GM13976 (cell line): ENCODE measurements at regions not wholly inside any gene's neighbourhood (a gene's known extent, or its start where the extent isn't known, plus 50 kb on each side); places are given as distances from the start of the nearest gene placed in this dataset.

Experiments
- DNase-seq: peaks from one replicate; pipeline ENCODE4 v3.0.0; 2012; ENCODE audit warnings: low spot score
- in situ Hi-C: fragments of 300-500 bp; cut with MboI; formaldehyde crosslinking; loops from one replicate; pipeline ENCODE4 v1.12.0; 2022; ENCODE audit warnings: low sequenced_read_pairs, mixed read lengths, inconsistent platforms; ENCODE audit not compliant: unreplicated experiment
- TF ChIP-seq, protein P1 (sequence below): IDR thresholded peaks from 2 replicates; pipeline ENCODE4 v1.5.1; 2012; ENCODE audit warnings: borderline replicate concordance, mild to moderate bottlenecking; ENCODE audit not compliant: insufficient read depth; ENCODE audit errors: extremely low read depth, missing control alignments, control extremely low read depth

DNA sequence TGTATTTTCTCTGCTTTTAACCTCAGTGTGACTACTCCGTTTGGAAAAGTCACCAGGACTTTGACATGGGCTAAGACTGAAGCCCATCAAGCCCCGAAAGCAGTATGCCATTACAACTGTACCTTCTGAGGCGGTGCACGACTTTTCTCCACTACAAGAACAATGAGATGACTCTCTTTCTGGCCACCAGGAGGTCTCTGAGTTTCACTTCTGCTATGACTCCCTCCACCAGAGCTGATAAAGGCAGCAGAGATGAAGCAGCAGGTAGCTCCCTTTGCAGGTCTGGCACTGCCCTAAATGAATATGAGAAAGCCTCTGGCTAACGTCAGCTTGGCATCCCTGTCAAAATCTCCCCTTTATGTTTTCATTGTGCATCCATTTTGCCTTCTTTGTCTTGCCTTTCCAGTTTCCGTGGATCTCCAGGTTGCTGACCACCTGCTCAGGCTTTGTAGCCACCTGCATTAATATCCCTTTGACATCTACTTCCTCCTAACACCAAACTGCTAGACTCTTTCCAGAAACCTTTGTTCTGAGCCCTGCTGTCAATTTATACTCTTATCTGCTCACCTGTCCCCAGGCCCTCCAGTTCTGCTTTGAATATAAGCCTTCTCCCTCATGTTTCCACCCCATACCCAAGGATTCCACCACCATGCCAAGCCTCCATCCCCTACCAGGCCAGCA is 221.7 kb downstream of the ZNF608 start:
- in situ Hi-C loops, result no loop called here
- TF ChIP-seq, protein P1, sequence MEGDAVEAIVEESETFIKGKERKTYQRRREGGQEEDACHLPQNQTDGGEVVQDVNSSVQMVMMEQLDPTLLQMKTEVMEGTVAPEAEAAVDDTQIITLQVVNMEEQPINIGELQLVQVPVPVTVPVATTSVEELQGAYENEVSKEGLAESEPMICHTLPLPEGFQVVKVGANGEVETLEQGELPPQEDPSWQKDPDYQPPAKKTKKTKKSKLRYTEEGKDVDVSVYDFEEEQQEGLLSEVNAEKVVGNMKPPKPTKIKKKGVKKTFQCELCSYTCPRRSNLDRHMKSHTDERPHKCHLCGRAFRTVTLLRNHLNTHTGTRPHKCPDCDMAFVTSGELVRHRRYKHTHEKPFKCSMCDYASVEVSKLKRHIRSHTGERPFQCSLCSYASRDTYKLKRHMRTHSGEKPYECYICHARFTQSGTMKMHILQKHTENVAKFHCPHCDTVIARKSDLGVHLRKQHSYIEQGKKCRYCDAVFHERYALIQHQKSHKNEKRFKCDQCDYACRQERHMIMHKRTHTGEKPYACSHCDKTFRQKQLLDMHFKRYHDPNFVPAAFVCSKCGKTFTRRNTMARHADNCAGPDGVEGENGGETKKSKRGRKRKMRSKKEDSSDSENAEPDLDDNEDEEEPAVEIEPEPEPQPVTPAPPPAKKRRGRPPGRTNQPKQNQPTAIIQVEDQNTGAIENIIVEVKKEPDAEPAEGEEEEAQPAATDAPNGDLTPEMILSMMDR, result peak; percentile 24
- DNase-seq, result peak; percentile 44

DNA sequence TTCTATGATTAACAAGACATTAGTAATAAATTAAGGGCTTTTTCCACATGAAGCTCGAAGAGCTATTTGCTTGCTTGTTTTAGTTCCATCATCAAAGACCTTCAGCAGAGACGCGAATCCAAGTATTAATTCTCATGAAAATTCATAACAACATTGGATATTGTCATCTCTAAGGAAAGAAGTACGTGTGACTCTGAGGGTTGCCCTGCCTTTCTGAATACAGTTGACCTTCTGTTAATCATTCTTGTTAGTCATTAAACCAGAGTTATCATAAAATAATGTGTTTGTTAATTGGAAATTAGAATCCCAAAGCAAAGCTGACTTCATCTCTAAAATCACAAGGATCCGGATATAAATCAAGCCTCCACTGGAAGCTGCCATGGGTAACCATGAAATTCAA is 222.5 kb downstream of the ZNF608 start:
- DNase-seq, result no peak
- TF ChIP-seq, protein P1, result no peak
- in situ Hi-C loops, result no loop called here

DNA sequence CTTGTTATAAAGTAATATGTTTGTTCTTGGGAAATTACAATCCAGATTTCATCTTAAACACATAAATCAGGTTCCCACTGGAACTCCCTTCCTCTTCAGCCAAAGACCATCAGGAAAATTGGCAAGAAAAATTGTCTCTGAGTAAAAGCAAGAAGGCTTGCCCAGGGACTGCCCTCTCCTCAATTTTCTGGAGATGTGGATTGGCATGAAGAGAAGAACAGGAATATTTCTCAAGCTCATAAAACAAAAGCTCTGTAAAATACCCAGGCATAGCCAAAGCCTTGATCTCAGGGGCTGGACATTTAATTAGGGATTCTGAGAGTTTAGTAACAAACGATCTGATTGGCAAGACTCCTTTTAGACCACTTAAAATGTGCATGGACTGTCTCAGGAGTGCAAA is 223.4 kb downstream of the ZNF608 start:
- TF ChIP-seq, protein P1, result no peak
- in situ Hi-C loops, result no loop called here
- no peak for DNase-seq

DNA sequence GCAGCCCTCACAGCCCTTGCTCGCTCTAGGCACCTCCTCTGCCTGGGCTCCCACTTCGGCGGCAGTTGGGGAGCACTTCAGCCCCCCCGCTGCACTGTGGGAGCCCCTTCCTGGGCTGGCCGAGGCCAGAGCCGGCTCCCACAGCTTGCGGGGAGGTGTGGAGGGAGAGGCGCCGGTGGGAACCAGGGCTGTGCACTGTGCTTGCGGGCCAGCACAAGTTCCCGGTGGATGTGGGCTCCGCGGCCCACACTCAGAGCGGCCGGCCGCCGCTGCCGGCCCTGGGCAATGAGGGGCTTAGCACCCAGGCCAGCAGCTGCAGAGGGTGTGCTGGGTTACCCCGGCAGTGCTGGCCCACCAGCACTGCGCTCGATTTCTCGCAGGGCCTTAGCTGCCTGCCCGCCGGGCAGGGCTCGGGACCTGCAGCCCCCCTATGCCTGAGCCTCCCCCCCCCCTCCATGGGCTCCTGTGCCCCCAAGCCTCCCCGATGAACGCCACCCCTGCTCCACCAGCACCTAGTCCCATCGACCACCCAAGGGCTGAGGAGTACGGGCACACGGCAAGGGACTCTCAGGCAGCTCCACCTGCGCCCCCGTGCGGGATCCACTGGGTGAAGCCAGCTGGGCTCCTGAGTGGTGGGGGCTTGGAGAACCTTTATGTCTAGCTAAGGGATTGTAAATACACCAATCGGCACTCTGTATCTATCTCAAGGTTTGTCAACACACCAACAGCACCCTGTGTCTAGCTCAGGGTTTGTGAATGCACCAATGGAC is 224.8 kb downstream of the ZNF608 start:
- in situ Hi-C loops, result no loop called here
- no peak for DNase-seq
- TF ChIP-seq, protein P1, result no peak

DNA sequence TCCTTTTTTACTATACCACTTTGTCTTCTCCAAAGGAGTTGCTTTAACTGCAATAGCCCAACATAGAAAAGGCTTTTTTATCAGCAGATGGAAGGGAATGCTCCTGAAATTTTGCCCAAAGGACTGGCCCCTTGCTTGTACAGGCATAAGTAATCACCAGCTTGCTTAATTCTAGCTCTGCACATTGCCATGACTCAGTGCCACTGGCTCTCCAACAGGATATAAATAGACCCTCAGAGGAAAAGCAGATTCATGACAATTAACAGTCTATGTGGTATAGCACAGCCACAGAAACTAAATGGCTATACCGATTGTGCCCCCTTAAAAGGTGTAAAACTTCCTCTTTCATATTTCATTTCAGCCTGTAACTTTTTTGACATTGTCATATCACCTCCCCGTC is 227.0 kb downstream of the ZNF608 start:
- no peak for DNase-seq
- TF ChIP-seq, protein P1, result no peak
- in situ Hi-C loops, result no loop called here

DNA sequence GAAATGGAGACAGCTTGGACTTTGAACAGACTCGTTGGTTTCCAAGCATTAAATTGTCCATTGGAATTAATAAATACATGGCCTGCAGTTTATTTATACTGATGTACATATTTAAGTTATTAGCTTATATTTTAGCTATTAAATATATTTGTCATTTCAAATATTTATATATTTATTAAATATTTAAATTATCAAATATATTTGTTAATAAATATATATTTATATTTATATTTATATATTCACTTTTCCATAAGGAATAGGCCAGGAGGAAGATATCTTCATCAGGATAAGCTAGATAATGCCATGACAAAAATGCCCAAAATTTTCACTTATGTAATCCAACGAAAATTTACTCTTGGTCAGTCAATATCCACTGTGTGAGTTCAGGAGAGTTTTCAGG is 229.9 kb downstream of the ZNF608 start:
- DNase-seq, result no peak
- TF ChIP-seq, protein P1, result no peak
- in situ Hi-C loops, result no loop called here
